Cardiac muscle cell (in vitro differentiated cells and primary cell): ENCODE measurements at regions not wholly inside any gene's neighbourhood (a gene's known extent, or its start where the extent isn't known, plus 50 kb on each side); places are given as distances from the start of the nearest gene placed in this dataset.

Source experiments
- DNase-seq, 2 donors: peaks; one replicate each; pipeline versions ENCODE4 v3.0.0 to v3.0.0-alpha.2; 2010 to 2017; ENCODE audit warnings: low read depth in 1 of 2, low spot score in 1 of 2
- H3K27ac ChIP-seq: fragments of 200-600 bp; sonication (generic); 2 replicates; pipeline ENCODE4 v1.5.1; 2016
- H3K27me3 ChIP-seq: fragments of 200-600 bp; sonication (generic); 2 replicates; pipeline ENCODE4 v1.6.0; 2016; ENCODE audit warnings: control low read depth
- H3K36me3 ChIP-seq: fragments of 200-600 bp; sonication (generic); 2 replicates; pipeline ENCODE4 v1.5.1; 2016; ENCODE audit warnings: control low read depth
- H3K4me1 ChIP-seq: fragments of 200-600 bp; sonication (generic); 2 replicates; pipeline ENCODE4 v1.8.1; 2017; ENCODE audit warnings: low read depth, mild to moderate bottlenecking, mixed run types
- H3K4me3 ChIP-seq: fragments of 200-600 bp; sonication (generic); 2 replicates; pipeline ENCODE4 v1.5.1; 2016; ENCODE audit warnings: mild to moderate bottlenecking
- H3K9me3 ChIP-seq: fragments of 200-600 bp; sonication (generic); 2 replicates; pipeline ENCODE4 v1.5.1; 2017; ENCODE audit warnings: low read depth, mild to moderate bottlenecking, control low read depth
- TF ChIP-seq, protein P1 (sequence below): IDR thresholded peaks from 2 replicates; pipeline ENCODE4 v1.5.1; 2012; ENCODE audit warnings: low read depth, mild to moderate bottlenecking, low read length

GRCh38 chr12:5244513-5244972 lies 187.4 kb upstream of the NTF3 start:
- no peaks in the 10 kb centered on the region for H3K36me3 ChIP-seq
- peak overlapping the region; percentile 91 for H3K27ac ChIP-seq
- H3K4me1 ChIP-seq, result peaks cover 42% of the 10 kb centered on the region
- no peak overlapping the region for H3K4me3 ChIP-seq
- no peaks in the 10 kb centered on the region for H3K9me3 ChIP-seq
- H3K27me3 ChIP-seq, result no peaks in the 10 kb centered on the region
- TF ChIP-seq, protein P1, sequence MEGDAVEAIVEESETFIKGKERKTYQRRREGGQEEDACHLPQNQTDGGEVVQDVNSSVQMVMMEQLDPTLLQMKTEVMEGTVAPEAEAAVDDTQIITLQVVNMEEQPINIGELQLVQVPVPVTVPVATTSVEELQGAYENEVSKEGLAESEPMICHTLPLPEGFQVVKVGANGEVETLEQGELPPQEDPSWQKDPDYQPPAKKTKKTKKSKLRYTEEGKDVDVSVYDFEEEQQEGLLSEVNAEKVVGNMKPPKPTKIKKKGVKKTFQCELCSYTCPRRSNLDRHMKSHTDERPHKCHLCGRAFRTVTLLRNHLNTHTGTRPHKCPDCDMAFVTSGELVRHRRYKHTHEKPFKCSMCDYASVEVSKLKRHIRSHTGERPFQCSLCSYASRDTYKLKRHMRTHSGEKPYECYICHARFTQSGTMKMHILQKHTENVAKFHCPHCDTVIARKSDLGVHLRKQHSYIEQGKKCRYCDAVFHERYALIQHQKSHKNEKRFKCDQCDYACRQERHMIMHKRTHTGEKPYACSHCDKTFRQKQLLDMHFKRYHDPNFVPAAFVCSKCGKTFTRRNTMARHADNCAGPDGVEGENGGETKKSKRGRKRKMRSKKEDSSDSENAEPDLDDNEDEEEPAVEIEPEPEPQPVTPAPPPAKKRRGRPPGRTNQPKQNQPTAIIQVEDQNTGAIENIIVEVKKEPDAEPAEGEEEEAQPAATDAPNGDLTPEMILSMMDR, result no peak
- DNase-seq, result peak in 1 of 2 donors; percentile 90

DNA sequence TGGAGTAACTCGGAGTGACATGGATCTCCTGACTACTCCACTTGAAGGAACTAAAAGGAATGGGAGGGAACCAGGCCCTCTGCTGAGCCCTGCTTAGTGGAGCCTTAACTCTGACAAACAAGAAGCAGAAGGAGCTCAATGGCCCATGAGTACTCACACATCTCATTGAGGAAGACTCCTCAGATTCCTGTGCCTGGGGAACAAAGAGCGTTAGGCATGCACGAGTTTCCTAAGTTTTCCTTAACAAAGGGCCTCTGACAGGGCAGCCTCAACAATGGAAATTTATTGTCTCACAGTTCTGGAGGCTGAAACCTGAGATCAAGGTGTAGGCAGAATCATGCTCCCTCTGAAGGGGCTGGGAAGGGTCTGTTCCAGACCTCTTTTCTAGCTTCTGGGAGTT lies 185.7 kb upstream of the NTF3 start:
- Histone ChIP-seq H3K36me3 (no peaks in the 10 kb centered on the region), H3K27ac (peak overlapping the region; percentile 54), H3K4me1 (peaks cover 42% of the 10 kb centered on the region), H3K9me3 (no peaks in the 10 kb centered on the region), H3K4me3 (no peak overlapping the region), H3K27me3 (no peaks in the 10 kb centered on the region)
- TF ChIP-seq, protein P1, result no peak
- DNase-seq, result no peak

GRCh38 chr12:5247144-5247543 lies 184.8 kb upstream of the NTF3 start:
- no peak overlapping the region for H3K4me3 ChIP-seq
- H3K27me3 ChIP-seq, result no peaks in the 10 kb centered on the region
- TF ChIP-seq, protein P1, result no peak
- DNase-seq, result peak in 1 of 2 donors; percentile 23
- no peaks in the 10 kb centered on the region for H3K36me3 ChIP-seq
- H3K27ac ChIP-seq, result peak overlapping the region; percentile 44
- H3K4me1 ChIP-seq, result peaks cover 41% of the 10 kb centered on the region
- no peaks in the 10 kb centered on the region for H3K9me3 ChIP-seq

DNA sequence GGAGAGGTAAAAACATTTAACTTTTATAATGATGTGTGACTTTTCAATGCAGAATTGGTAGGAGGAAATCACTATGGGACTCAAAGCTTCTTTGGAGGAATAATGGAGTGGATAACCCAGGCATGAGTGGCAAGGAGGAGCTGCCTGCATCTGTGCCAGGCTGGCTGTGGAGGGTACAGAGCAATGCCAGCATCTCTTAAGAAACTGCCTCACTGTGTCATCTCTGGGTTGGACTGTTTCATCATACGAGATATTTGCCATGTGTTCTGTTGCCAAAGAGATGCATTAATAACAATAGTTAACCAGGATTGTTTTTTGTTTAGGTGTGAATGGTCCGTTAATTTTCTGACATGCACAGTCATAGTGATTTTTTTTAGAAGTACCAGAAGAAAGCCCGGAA lies 183.7 kb upstream of the NTF3 start:
- H3K27ac ChIP-seq, result no peak overlapping the region
- no peak overlapping the region for H3K4me3 ChIP-seq
- H3K9me3 ChIP-seq, result no peaks in the 10 kb centered on the region
- TF ChIP-seq, protein P1, result no peak
- no peak for DNase-seq
- H3K36me3 ChIP-seq, result no peaks in the 10 kb centered on the region
- peaks cover 31% of the 10 kb centered on the region for H3K4me1 ChIP-seq
- no peaks in the 10 kb centered on the region for H3K27me3 ChIP-seq

GRCh38 chr12:5248999-5249526 lies 182.8 kb upstream of the NTF3 start:
- H3K36me3 ChIP-seq, result no peaks in the 10 kb centered on the region
- H3K9me3 ChIP-seq, result no peaks in the 10 kb centered on the region
- no peak for DNase-seq
- no peaks in the 10 kb centered on the region for H3K27me3 ChIP-seq
- TF ChIP-seq, protein P1, result no peak
- no peak overlapping the region for H3K4me3 ChIP-seq
- peaks cover 22% of the 10 kb centered on the region for H3K4me1 ChIP-seq
- no peak overlapping the region for H3K27ac ChIP-seq

DNA sequence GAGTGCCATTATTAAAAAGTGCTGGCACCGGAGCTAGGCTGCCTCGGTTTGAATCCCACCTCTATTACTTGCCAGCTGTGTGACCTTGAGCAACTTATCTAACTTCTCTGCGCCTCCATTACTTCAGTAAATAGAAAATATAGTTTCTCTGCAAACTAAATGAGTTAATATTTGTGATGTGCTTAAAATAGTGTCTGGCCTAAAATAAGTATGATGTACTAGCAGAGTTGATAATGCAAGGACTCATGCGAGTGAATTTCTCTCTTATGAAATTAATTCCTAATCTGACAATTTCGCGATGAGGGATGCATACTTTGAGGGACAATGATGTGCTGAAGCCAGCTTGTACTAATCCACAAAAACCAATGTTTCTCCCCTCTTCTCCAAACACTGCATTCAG lies 180.8 kb upstream of the NTF3 start:
- peaks cover 8% of the 10 kb centered on the region for H3K4me1 ChIP-seq
- no peaks in the 10 kb centered on the region for H3K9me3 ChIP-seq
- TF ChIP-seq, protein P1, result no peak
- no peaks in the 10 kb centered on the region for H3K36me3 ChIP-seq
- no peak overlapping the region for H3K27ac ChIP-seq
- DNase-seq, result no peak
- no peaks in the 10 kb centered on the region for H3K27me3 ChIP-seq
- no peak overlapping the region for H3K4me3 ChIP-seq
